ENCODE measurements at regions not wholly inside any gene's neighbourhood (a gene's known extent, or its start where the extent isn't known, plus 50 kb on each side); places are given as distances from the start of the nearest gene placed in this dataset.

DNA sequence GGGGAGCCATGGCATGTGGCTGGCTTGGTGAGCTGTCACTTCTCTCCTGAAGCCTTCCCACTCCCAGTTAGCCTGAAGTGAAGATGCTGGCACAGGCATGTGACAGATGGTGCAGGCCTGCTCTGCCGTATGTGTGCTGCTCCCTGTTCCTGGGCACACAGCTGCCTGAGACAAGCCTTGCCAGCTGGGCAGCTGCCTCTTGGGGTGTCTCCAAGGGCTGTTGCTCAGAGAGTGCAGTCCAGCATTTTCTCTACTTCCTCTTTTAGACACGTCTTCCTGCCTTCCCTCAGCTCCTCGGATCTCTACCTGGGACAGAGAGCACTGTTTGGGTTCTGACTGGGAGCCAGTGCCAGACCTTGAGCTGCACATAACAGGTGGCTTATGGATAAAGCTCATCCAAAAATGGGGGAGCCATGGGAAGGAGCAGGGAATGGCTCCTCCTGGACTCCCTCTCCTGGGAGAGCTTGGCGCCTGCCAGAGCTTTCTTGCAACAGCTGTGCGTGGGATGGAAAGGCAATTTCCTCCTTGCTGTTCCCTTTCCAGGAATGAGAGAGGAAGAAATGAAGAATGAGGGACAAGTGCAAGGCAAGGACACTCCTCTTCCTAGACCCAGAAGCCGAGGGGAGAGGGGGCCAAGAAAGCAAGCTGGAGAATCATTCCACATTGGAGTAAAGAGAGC lies 132.9 kb downstream of the MSL3 start:
- Histone ChIP-seq H2AFZ (ENCODE audit: insufficient read depth, low read depth, low read length, poor library complexity, severe bottlenecking) (no peak overlapping the region), H3K9ac (ENCODE audit: insufficient read depth, low read length, poor library complexity, severe bottlenecking) (no peak overlapping the region), H3K79me2 (ENCODE audit: insufficient read depth, low read length) (no peaks in the 10 kb centered on the region), H3K9me3 (replicated peaks in 1 of 2; ENCODE audit: control insufficient read depth in 1 of 2, insufficient read depth in 1 of 2, low read length in 2 of 2) (no peaks in the 10 kb centered on the region), H3K27me3 (ENCODE audit: control insufficient read depth in 2 of 2, insufficient read depth in 2 of 2, low read length in 2 of 2) (no peaks in the 10 kb centered on the region), H3K4me1 (ENCODE audit: control insufficient read depth in 1 of 2, insufficient read depth in 2 of 2, low read length in 2 of 2) (no peaks in the 10 kb centered on the region), H3K27ac (ENCODE audit: low read depth in 1 of 2, low read length in 2 of 2) (no peak overlapping the region), H3K36me3 (replicated peaks in 1 of 2; ENCODE audit: control insufficient read depth in 1 of 2, insufficient read depth in 2 of 2, low read length in 2 of 2) (no peaks in the 10 kb centered on the region), H3K4me3 (replicated peaks in 1 of 3; ENCODE audit: low read depth in 2 of 3, low read length in 3 of 3) (no peak overlapping the region), H4K20me1 (ENCODE audit: insufficient read depth, low read length) (no peaks in the 10 kb centered on the region), H3K4me2 (replicated peaks; ENCODE audit: extremely low read depth, low read length, poor library complexity, severe bottlenecking) (no peak overlapping the region)
- H3K36me3 Mint-ChIP-seq = no peaks in the 10 kb centered on the region
- intact Hi-C loops (cut with micrococcal nuclease) = no loop called here
- H3K4me3 Mint-ChIP-seq = no peak overlapping the region
- H3K27me3 Mint-ChIP-seq (ENCODE audit: low read depth in 3 of 3) = peaks cover 0 to 1% (median 0%) of the 10 kb centered on the region in 3 donors
- H3K9me3 Mint-ChIP-seq = no peaks in the 10 kb centered on the region
- no peak overlapping the region for H3K27ac Mint-ChIP-seq
- peaks cover 9% of the 10 kb centered on the region for H3K4me1 Mint-ChIP-seq
- TF ChIP-seq, protein P1, sequence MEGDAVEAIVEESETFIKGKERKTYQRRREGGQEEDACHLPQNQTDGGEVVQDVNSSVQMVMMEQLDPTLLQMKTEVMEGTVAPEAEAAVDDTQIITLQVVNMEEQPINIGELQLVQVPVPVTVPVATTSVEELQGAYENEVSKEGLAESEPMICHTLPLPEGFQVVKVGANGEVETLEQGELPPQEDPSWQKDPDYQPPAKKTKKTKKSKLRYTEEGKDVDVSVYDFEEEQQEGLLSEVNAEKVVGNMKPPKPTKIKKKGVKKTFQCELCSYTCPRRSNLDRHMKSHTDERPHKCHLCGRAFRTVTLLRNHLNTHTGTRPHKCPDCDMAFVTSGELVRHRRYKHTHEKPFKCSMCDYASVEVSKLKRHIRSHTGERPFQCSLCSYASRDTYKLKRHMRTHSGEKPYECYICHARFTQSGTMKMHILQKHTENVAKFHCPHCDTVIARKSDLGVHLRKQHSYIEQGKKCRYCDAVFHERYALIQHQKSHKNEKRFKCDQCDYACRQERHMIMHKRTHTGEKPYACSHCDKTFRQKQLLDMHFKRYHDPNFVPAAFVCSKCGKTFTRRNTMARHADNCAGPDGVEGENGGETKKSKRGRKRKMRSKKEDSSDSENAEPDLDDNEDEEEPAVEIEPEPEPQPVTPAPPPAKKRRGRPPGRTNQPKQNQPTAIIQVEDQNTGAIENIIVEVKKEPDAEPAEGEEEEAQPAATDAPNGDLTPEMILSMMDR (IDR thresholded peaks at IDR 0.05) = no peak
- 0% methylated on average over 3 of the region's 6 CpGs for WGBS (ENCODE audit: insufficient coverage)
- no peak for DNase-seq

DNA sequence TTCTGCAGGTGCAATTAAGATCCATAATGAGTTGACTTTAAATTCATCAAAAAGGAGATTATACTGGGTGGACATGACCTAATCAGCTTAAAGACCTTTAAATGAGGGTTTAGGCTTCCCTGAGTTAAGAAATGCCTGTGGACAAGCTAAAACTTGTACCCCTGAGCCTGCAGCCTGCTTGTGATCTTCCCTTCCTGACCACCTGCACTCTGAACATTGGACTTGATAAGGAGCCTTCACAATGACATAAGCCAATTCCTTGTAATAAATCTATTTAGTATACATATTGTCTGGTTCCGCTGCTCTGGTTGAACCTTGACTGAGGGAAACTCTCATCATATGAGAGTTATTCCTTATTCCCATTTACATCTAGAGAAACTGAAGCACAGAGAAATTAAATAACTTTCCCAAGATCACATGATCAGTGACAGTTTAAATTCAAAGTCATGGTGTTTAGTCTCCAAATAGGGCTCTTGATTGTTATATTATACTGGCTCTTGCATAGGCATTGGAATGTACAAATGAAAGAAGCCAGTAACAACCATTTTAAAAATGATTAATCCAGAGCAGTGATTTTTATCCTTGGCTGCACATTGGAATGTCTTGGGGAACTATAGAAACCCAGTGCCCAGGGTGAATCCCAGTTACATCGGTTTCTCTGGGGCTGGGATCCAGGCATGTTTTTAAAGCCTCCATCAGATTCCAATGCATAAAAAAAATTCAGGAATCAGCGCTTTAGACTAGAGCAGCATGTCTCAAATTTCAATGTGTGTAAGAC lies 136.1 kb downstream of the MSL3 start:
- H2AFZ ChIP-seq (ENCODE audit: insufficient read depth, low read depth, low read length, poor library complexity, severe bottlenecking) = no peak overlapping the region
- H3K9me3 ChIP-seq (replicated peaks in 1 of 2; ENCODE audit: control insufficient read depth in 1 of 2, insufficient read depth in 1 of 2, low read length in 2 of 2) = no peaks in the 10 kb centered on the region
- no peaks in the 10 kb centered on the region for H3K36me3 ChIP-seq (replicated peaks in 1 of 2; ENCODE audit: control insufficient read depth in 1 of 2, insufficient read depth in 2 of 2, low read length in 2 of 2)
- no peak overlapping the region for H3K4me3 Mint-ChIP-seq
- H3K36me3 Mint-ChIP-seq = no peaks in the 10 kb centered on the region
- no peak overlapping the region for H3K27ac Mint-ChIP-seq
- TF ChIP-seq, protein P1 (IDR thresholded peaks at IDR 0.05) = no peak
- no peaks in the 10 kb centered on the region for H3K79me2 ChIP-seq (ENCODE audit: insufficient read depth, low read length)
- no CpG with 5 or more reads among the region's 3 CpGs for WGBS (ENCODE audit: insufficient coverage)
- no peaks in the 10 kb centered on the region for H3K4me1 ChIP-seq (ENCODE audit: control insufficient read depth in 1 of 2, insufficient read depth in 2 of 2, low read length in 2 of 2)
- no peak overlapping the region for H3K4me3 ChIP-seq (replicated peaks in 1 of 3; ENCODE audit: low read depth in 2 of 3, low read length in 3 of 3)
- intact Hi-C loops (cut with micrococcal nuclease) = no loop called here
- H3K9me3 Mint-ChIP-seq = peaks cover 0 to 2% (median 0%) of the 10 kb centered on the region in 7 donors
- H3K27ac ChIP-seq (ENCODE audit: low read depth in 1 of 2, low read length in 2 of 2) = no peak overlapping the region
- H3K27me3 Mint-ChIP-seq (ENCODE audit: low read depth in 3 of 3) = peaks cover 0 to 1% (median 0%) of the 10 kb centered on the region in 3 donors
- H3K27me3 ChIP-seq (ENCODE audit: control insufficient read depth in 2 of 2, insufficient read depth in 2 of 2, low read length in 2 of 2) = no peaks in the 10 kb centered on the region
- H4K20me1 ChIP-seq (ENCODE audit: insufficient read depth, low read length) = no peaks in the 10 kb centered on the region
- H3K9ac ChIP-seq (ENCODE audit: insufficient read depth, low read length, poor library complexity, severe bottlenecking) = no peak overlapping the region
- H3K4me1 Mint-ChIP-seq = peaks cover 15% of the 10 kb centered on the region
- no peak for DNase-seq
- no peak overlapping the region for H3K4me2 ChIP-seq (replicated peaks; ENCODE audit: extremely low read depth, low read length, poor library complexity, severe bottlenecking)
